ENCODE measurements at regions not wholly inside any gene's neighbourhood (a gene's known extent, or its start where the extent isn't known, plus 50 kb on each side); places are given as distances from the start of the nearest gene placed in this dataset.

DNA sequence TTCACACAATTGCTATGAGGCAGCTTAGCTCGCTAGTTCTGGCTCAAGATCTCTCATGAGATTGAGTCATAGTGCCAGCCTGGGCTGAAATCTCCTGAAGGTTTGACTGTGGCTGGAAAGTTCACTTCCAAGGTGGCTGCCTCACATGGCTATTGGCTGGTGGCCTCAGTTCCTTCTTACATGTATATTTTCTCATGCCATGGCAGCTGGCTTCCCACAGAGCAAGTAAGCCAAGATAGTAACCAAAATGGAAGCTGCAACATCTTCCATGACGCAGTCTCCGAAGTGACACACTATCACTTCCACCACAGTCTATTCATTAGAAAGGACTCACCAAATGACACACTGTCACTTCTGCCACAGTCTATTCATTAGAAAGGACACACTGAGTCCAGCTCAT lies 160.4 kb upstream of the PRDM1 start:
- TF ChIP-seq, protein P1, sequence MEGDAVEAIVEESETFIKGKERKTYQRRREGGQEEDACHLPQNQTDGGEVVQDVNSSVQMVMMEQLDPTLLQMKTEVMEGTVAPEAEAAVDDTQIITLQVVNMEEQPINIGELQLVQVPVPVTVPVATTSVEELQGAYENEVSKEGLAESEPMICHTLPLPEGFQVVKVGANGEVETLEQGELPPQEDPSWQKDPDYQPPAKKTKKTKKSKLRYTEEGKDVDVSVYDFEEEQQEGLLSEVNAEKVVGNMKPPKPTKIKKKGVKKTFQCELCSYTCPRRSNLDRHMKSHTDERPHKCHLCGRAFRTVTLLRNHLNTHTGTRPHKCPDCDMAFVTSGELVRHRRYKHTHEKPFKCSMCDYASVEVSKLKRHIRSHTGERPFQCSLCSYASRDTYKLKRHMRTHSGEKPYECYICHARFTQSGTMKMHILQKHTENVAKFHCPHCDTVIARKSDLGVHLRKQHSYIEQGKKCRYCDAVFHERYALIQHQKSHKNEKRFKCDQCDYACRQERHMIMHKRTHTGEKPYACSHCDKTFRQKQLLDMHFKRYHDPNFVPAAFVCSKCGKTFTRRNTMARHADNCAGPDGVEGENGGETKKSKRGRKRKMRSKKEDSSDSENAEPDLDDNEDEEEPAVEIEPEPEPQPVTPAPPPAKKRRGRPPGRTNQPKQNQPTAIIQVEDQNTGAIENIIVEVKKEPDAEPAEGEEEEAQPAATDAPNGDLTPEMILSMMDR (IDR thresholded peaks at IDR 0.05; ENCODE audit: low read depth, low read length) = no peak
- TF ChIP-seq EZH2phosphoT487 (IDR thresholded peaks at IDR 0.05; ENCODE audit: low read depth) = no peak
